ENCODE measurements at regions not wholly inside any gene's neighbourhood (a gene's known extent, or its start where the extent isn't known, plus 50 kb on each side); places are given as distances from the start of the nearest gene placed in this dataset.
A peak's percentile ranks its signal among the peaks of the same experiment; 100 is the strongest.
"Not testable (repeated sequence)": the region's sequence is repeated elsewhere in the genome, so short reads cannot be mapped to it uniquely, and the experiment has no call there.

DNA sequence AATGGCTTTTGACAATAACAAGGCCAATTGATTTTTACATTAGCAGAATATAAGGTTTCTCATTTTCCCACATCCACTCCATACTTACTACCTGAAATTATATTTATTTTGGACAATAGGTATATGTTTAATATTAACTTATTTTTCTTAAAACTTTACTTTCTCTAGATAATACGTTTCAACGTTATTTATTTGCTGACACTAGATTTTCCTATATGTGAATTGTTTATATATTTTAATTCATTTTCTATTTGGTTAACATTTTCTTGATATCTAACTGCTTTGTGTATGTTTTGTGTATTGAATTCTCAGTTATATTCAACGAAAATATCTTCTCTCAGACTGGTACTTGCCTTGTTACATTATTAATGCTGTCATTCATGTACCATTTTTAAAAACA, 199.9 kb upstream of the TMEFF2 start:
- no peak for DNase-seq (ENCODE audit: unreplicated experiment)
- no peak overlapping the region for H3K4me3 Mint-ChIP-seq (ENCODE audit: unreplicated experiment)
- ChIA-PET CTCF (no interaction called here), POLR2A (no interaction called here)
- intact Hi-C loops (cut with micrococcal nuclease): no loop called here
- TF ChIP-seq, protein P1, sequence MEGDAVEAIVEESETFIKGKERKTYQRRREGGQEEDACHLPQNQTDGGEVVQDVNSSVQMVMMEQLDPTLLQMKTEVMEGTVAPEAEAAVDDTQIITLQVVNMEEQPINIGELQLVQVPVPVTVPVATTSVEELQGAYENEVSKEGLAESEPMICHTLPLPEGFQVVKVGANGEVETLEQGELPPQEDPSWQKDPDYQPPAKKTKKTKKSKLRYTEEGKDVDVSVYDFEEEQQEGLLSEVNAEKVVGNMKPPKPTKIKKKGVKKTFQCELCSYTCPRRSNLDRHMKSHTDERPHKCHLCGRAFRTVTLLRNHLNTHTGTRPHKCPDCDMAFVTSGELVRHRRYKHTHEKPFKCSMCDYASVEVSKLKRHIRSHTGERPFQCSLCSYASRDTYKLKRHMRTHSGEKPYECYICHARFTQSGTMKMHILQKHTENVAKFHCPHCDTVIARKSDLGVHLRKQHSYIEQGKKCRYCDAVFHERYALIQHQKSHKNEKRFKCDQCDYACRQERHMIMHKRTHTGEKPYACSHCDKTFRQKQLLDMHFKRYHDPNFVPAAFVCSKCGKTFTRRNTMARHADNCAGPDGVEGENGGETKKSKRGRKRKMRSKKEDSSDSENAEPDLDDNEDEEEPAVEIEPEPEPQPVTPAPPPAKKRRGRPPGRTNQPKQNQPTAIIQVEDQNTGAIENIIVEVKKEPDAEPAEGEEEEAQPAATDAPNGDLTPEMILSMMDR (IDR thresholded peaks at IDR 0.05; ENCODE audit: unreplicated experiment): no peak
- H3K4me1 Mint-ChIP-seq (ENCODE audit: insufficient read depth, unreplicated experiment): peaks cover 12% of the 10 kb centered on the region
- no TSS peak for BruUV-seq (replicated peaks)
- no peaks in the 10 kb centered on the region for H3K27me3 Mint-ChIP-seq (ENCODE audit: insufficient read depth, unreplicated experiment)
- H3K27ac Mint-ChIP-seq (ENCODE audit: low read depth, unreplicated experiment): no peak overlapping the region
- H3K9me3 Mint-ChIP-seq (ENCODE audit: unreplicated experiment): no peaks in the 10 kb centered on the region
- no peaks in the 10 kb centered on the region for H3K36me3 Mint-ChIP-seq (ENCODE audit: insufficient read depth, unreplicated experiment)

DNA sequence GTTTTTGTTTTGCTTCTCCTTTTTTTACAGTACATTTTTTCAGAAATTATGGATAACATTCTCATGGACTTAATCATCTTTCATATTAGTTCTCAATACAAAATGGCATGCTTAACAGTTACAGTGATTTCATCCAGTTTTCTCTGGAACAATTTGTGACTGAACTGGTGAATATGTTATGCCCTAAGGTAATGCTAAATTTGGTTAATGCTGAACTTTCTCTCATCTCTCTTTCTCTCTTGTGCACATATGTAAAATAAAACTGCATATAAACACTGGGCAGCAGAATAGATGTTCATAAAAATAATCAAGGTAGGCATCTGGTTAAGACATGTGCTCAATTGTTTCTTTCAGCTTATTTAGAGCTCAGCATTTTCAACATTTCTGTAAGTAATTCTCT, 196.3 kb upstream of the TMEFF2 start:
- H3K27me3 Mint-ChIP-seq (ENCODE audit: insufficient read depth, unreplicated experiment): no peaks in the 10 kb centered on the region
- no peak for DNase-seq (ENCODE audit: unreplicated experiment)
- intact Hi-C loops (cut with micrococcal nuclease): no loop called here
- ChIA-PET POLR2A (interaction anchor here (0.5 to 1.0 kb wide), 3 partner anchors 9 to 284 kb away, joined by 3 to 4 read pairs (median 3); no protein-coding TSS in a partner anchor), CTCF (no interaction called here)
- H3K4me3 Mint-ChIP-seq (ENCODE audit: unreplicated experiment): no peak overlapping the region
- peak overlapping the region; percentile 7 for H3K27ac Mint-ChIP-seq (ENCODE audit: low read depth, unreplicated experiment)
- TF ChIP-seq, protein P1 (IDR thresholded peaks at IDR 0.05; ENCODE audit: unreplicated experiment): no peak
- H3K36me3 Mint-ChIP-seq (ENCODE audit: insufficient read depth, unreplicated experiment): no peaks in the 10 kb centered on the region
- peaks cover 12% of the 10 kb centered on the region for H3K4me1 Mint-ChIP-seq (ENCODE audit: insufficient read depth, unreplicated experiment)
- no TSS peak for BruUV-seq (replicated peaks)
- no peaks in the 10 kb centered on the region for H3K9me3 Mint-ChIP-seq (ENCODE audit: unreplicated experiment)

DNA sequence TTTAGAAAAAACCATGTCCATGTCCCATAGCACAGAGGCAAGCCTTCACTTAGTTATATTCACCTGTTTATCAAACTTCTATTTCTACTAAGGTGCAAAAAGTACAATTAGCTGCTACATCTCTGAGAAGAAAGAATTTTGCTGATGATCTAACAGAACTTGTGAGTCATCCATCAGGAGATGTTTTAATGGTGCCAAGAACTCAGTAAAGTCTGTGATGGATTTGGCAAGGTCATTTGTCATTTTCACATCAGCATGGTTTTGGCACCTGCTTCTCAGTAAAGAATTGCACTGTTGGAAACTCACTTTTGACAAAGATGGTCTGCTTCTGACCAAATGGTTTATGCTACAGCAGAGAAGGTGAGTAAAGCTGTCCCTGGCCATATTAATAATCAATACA, 195.7 kb upstream of the TMEFF2 start:
- TF ChIP-seq, protein P1 (IDR thresholded peaks at IDR 0.05; ENCODE audit: unreplicated experiment): no peak
- Mint-ChIP-seq H3K4me3 (ENCODE audit: unreplicated experiment) (no peak overlapping the region), H3K27ac (ENCODE audit: low read depth, unreplicated experiment) (peak overlapping the region; percentile 61), H3K36me3 (ENCODE audit: insufficient read depth, unreplicated experiment) (no peaks in the 10 kb centered on the region), H3K27me3 (ENCODE audit: insufficient read depth, unreplicated experiment) (no peaks in the 10 kb centered on the region), H3K4me1 (ENCODE audit: insufficient read depth, unreplicated experiment) (peaks cover 12% of the 10 kb centered on the region), H3K9me3 (ENCODE audit: unreplicated experiment) (no peaks in the 10 kb centered on the region)
- intact Hi-C loops (cut with micrococcal nuclease): no loop called here
- no TSS peak for BruUV-seq (replicated peaks)
- CTCF ChIA-PET: interaction anchor here (0.6 kb wide), 1 partner anchor 361 kb away, joined by 4 read pairs; no protein-coding TSS in a partner anchor
- POLR2A ChIA-PET: interaction anchor here (1.0 kb wide), 1 partner anchor 16 kb away, joined by 3 read pairs; no protein-coding TSS in a partner anchor
- DNase-seq (ENCODE audit: unreplicated experiment): peak; percentile 47

DNA sequence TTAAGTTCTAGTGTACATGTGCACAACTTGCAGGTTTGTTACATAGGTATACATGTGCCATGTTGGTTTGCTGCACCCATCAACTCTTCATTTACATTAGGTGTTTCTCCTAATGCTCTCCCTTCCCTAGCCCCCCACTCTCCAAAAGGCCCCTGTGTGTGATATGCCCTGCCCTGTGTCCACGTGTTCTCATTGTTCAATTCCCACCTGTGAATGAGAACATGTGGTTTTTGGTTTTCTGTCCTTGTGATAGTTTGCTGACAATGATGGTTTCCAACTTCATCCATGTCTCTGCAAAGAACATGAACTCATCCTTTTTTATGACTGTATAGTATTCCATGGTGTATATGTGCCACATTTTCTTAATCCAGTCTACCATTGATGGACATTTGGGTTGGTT, 189.5 kb upstream of the TMEFF2 start:
- BruUV-seq (replicated peaks); H3K27ac Mint-ChIP-seq (ENCODE audit: low read depth, unreplicated experiment); H3K9me3 Mint-ChIP-seq (ENCODE audit: unreplicated experiment); POLR2A ChIA-PET; H3K4me3 Mint-ChIP-seq (ENCODE audit: unreplicated experiment); H3K36me3 Mint-ChIP-seq (ENCODE audit: insufficient read depth, unreplicated experiment); H3K27me3 Mint-ChIP-seq (ENCODE audit: insufficient read depth, unreplicated experiment); H3K4me1 Mint-ChIP-seq (ENCODE audit: insufficient read depth, unreplicated experiment); intact Hi-C loops (cut with micrococcal nuclease); CTCF ChIA-PET; DNase-seq (ENCODE audit: unreplicated experiment): not testable (repeated sequence)

DNA sequence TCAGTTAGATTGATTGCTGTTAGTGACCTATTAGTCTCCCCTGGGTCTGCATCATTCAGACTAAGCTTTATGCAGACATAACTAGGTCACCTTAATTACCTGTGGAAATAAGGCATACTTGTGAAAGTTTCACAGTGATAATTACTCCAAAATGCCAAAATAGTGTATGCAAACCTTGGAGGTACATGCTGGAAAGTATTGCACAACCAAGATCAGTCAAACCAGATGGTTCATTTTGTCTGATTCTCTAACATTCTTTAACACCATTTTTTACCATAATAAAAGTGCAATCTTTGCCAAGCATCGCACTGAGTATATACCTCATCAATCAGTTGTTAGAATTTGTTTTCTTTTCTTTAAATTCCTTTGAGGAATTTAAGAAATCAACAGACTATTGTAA, 186.3 kb upstream of the TMEFF2 start:
- Mint-ChIP-seq H3K27ac (ENCODE audit: low read depth, unreplicated experiment) (no peak overlapping the region), H3K36me3 (ENCODE audit: insufficient read depth, unreplicated experiment) (no peaks in the 10 kb centered on the region), H3K9me3 (ENCODE audit: unreplicated experiment) (no peaks in the 10 kb centered on the region), H3K27me3 (ENCODE audit: insufficient read depth, unreplicated experiment) (no peaks in the 10 kb centered on the region), H3K4me3 (ENCODE audit: unreplicated experiment) (no peak overlapping the region), H3K4me1 (ENCODE audit: insufficient read depth, unreplicated experiment) (no peaks in the 10 kb centered on the region)
- ChIA-PET CTCF (interaction anchor here (0.7 to 0.8 kb wide), 2 partner anchors 216 to 826 kb away, joined by 3 to 4 read pairs; no protein-coding TSS in a partner anchor), POLR2A (interaction anchor here (0.6 to 0.7 kb wide), 2 partner anchors 10 to 21 kb away, joined by 3 read pairs; no protein-coding TSS in a partner anchor)
- intact Hi-C loops (cut with micrococcal nuclease): no loop called here
- no TSS peak for BruUV-seq (replicated peaks)
- DNase-seq (ENCODE audit: unreplicated experiment): no peak
- TF ChIP-seq, protein P1 (IDR thresholded peaks at IDR 0.05; ENCODE audit: unreplicated experiment): no peak
